BLaER1 treated with 17β-estradiol and CSF1 and Interleukin-3, amounts not matched to agents 10 nM and 100 nM (cell line): ENCODE measurements at regions not wholly inside any gene's neighbourhood (a gene's known extent, or its start where the extent isn't known, plus 50 kb on each side); places are given as distances from the start of the nearest gene placed in this dataset.
A peak's percentile ranks its signal among the peaks of the same experiment; 100 is the strongest.

Experiments
- H3K27ac ChIP-seq, 11 experiments: shearing (Covaris generic); formaldehyde crosslinking; 2 replicates each; pipeline ENCODE4 v1.8.1; 2022
- H3K27me3 ChIP-seq, 11 experiments: shearing (Covaris generic); formaldehyde crosslinking; 2 replicates each; pipeline ENCODE4 v1.8.1; 2022
- H3K36me3 ChIP-seq, 11 experiments: shearing (Covaris generic); formaldehyde crosslinking; 2 replicates each; pipeline ENCODE4 v1.8.1; 2022
- H3K4me1 ChIP-seq, 10 experiments: shearing (Covaris generic); formaldehyde crosslinking; 2 replicates each; pipeline ENCODE4 v1.8.1; 2022
- H3K4me2 ChIP-seq, 11 experiments: shearing (Covaris generic); formaldehyde crosslinking; 2 replicates each; pipeline ENCODE4 v1.8.1; 2022
- H3K4me3 ChIP-seq, 10 experiments: shearing (Covaris generic); formaldehyde crosslinking; 2 replicates each; pipeline ENCODE4 v1.8.1; 2022
- H3K9ac ChIP-seq, 11 experiments: shearing (Covaris generic); formaldehyde crosslinking; 2 replicates each; pipeline ENCODE4 v1.8.1; 2022
- H3K9me3 ChIP-seq, 11 experiments: shearing (Covaris generic); formaldehyde crosslinking; replicated peaks in 1 of 11; 2 replicates each; pipeline ENCODE4 v1.8.1; 2022
- H4K20me1 ChIP-seq, 11 experiments: shearing (Covaris generic); formaldehyde crosslinking; 2 replicates each; pipeline ENCODE4 v1.8.1; 2022
- Cebpa-rat ChIP-seq, 11 experiments: shearing (Covaris generic); IDR thresholded peaks; 2 replicates each; pipeline ENCODE4 v1.8.1; 2022

DNA sequence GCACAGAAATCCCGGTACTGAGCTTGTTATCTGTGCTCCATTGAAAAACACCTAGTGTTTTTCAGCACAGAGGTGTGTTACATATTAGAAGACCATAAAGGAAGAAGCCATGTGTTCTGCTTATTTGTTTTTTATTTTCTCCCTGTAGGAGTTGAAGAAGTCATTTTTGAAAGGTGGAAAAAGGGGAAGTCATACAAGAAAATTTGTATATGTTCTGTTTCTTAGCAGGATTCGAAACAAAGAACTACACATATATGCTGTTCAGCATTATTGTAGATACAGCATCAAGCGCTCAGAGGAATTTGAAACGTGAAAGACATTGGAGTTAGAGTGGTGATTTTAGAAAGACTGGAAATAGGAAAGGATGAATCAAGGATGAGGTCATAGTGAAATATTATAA is 345.3 kb upstream of the ADGRL2 start:
- Histone ChIP-seq H3K36me3 (no peaks in the 10 kb centered on the region), H3K4me1 (peaks cover 0 to 27% (median 0%) of the 10 kb centered on the region in 10 experiments; a peak in 4 of 20 replicates), H3K9ac (no peak overlapping the region), H3K4me3 (no peak overlapping the region), H4K20me1 (no peaks in the 10 kb centered on the region), H3K4me2 (peak overlapping the region in 2 of 11 experiments; percentile 59 to 62; a peak in 4 of 22 replicates), H3K27ac (peak overlapping the region in 2 of 11 experiments; percentile 38 to 52; a peak in 3 of 22 replicates), H3K27me3 (no peaks in the 10 kb centered on the region), H3K9me3 (no peaks in the 10 kb centered on the region)
- no peak for TF ChIP-seq Cebpa-rat (IDR thresholded peaks at IDR 0.05)

GRCh38 chr1:81453971-81454370 is 346.8 kb upstream of the ADGRL2 start:
- TF ChIP-seq Cebpa-rat (IDR thresholded peaks at IDR 0.05), result no peak
- no peaks in the 10 kb centered on the region for H3K9me3 ChIP-seq
- no peak overlapping the region for H3K4me2 ChIP-seq
- H3K27me3 ChIP-seq, result no peaks in the 10 kb centered on the region
- H3K9ac ChIP-seq, result no peak overlapping the region
- no peaks in the 10 kb centered on the region for H3K36me3 ChIP-seq
- H4K20me1 ChIP-seq, result no peaks in the 10 kb centered on the region
- H3K4me3 ChIP-seq, result no peak overlapping the region
- peaks cover 0 to 27% (median 0%) of the 10 kb centered on the region in 10 experiments; a peak in 4 of 20 replicates for H3K4me1 ChIP-seq
- H3K27ac ChIP-seq, result no peak overlapping the region

DNA sequence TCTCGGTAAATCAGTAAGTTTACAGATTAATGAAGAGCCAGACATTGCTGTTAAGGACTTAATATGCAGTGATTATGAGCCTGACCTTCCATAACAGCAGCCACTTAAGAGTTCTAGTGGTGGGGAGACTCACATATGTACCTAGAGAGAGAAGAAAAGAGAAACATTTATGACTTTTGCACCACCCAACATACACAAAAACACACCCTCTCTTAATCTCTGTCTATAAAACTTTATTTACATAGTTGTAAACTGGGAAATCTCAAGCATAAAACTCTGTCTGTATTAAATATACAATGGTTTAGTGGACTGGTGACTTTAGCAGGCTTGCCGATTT is 347.4 kb upstream of the ADGRL2 start:
- H3K4me1 ChIP-seq, result peaks cover 0 to 27% (median 0%) of the 10 kb centered on the region in 10 experiments; a peak in 4 of 20 replicates
- no peak overlapping the region for H3K4me2 ChIP-seq
- H3K36me3 ChIP-seq, result no peaks in the 10 kb centered on the region
- H3K9ac ChIP-seq, result no peak overlapping the region
- no peaks in the 10 kb centered on the region for H3K9me3 ChIP-seq
- H3K27me3 ChIP-seq, result no peaks in the 10 kb centered on the region
- no peak for TF ChIP-seq Cebpa-rat (IDR thresholded peaks at IDR 0.05)
- no peaks in the 10 kb centered on the region for H4K20me1 ChIP-seq
- no peak overlapping the region for H3K27ac ChIP-seq
- no peak overlapping the region for H3K4me3 ChIP-seq

DNA sequence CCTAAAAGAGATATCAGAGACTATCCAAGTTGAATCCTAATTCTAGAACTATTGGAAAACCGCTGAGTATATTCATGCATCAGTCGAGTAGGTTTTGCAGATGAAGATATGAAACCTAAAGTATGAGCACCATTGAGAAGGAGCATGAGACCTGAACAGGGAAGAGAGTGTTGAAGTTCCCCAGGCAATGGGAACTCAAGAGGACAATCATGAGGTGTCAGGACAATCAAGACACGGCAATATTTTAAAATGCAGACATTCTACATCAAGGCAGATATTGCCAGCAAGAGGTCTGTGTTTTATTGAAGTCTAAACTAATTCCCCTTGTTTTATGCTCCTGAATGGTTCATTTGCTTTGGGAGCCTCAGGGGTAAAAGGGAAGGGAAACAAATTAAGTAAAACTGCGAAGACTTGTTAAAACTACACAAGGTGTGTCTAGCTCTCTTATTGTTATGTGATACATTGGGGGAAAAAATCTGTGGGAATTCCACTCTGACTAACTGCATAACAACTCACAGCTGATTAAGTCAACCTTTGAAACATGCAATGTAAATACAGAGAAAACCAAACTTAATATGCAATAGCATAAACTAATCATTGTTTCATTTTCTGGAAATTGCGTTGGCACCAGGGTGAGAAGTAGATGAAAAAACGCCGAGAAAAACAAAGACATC is 347.9 kb upstream of the ADGRL2 start:
- Histone ChIP-seq H3K4me3 (no peak overlapping the region), H3K9me3 (no peaks in the 10 kb centered on the region), H3K9ac (no peak overlapping the region), H3K4me1 (peaks cover 0 to 27% (median 0%) of the 10 kb centered on the region in 10 experiments; a peak in 4 of 20 replicates), H3K4me2 (no peak overlapping the region), H3K27ac (no peak overlapping the region), H3K36me3 (no peaks in the 10 kb centered on the region), H4K20me1 (no peaks in the 10 kb centered on the region), H3K27me3 (no peaks in the 10 kb centered on the region)
- no peak for TF ChIP-seq Cebpa-rat (IDR thresholded peaks at IDR 0.05)

- no peak overlapping the region for H3K4me2 ChIP-seq
- no peak overlapping the region for H3K4me3 ChIP-seq
- H3K9me3 ChIP-seq, result no peaks in the 10 kb centered on the region
- no peaks in the 10 kb centered on the region for H3K36me3 ChIP-seq
- no peak overlapping the region for H3K9ac ChIP-seq
- H3K27me3 ChIP-seq, result no peaks in the 10 kb centered on the region
- no peak for TF ChIP-seq Cebpa-rat (IDR thresholded peaks at IDR 0.05)
- H3K4me1 ChIP-seq, result peaks cover 0 to 19% (median 0%) of the 10 kb centered on the region in 10 experiments; a peak in 3 of 20 replicates
- H4K20me1 ChIP-seq, result no peaks in the 10 kb centered on the region
- no peak overlapping the region for H3K27ac ChIP-seq
These were observed 350.9 kb upstream of the ADGRL2 start for GRCh38 chr1:81449786-81450185.

DNA sequence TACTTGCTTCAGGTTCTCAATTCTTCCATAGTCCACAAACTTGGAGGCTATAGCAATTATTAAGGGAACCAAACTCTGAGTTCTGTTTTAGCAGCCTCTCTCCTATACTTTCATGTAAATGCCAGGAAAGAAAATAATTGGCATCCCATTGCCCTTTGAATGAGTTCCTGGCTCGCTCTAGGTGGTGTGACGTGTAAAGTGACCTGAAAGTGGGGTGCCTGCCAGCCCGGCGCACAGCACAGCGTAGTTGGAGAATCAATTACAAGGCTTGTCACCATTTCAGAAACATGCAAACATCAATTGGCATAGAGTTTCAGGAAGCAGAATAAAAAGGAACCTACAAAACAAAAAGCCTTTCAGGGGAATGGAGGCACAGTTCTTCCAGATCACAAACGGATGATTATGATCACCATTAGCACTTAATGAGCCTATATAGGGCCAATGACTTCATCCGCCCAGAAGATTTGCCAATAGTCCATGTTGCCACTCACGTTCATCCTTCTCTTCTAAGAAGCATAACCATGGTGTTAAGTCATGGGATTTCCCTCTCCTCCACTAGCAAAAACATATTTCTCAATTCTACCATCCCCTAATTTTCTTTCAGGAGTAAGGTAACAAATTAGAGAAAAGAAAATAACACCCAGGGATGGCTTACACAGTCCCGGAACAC is 354.6 kb upstream of the ADGRL2 start:
- Histone ChIP-seq H3K4me3 (no peak overlapping the region), H3K4me1 (peaks cover 0 to 13% (median 0%) of the 10 kb centered on the region in 10 experiments; a peak in 3 of 20 replicates), H4K20me1 (no peaks in the 10 kb centered on the region), H3K36me3 (no peaks in the 10 kb centered on the region), H3K27ac (no peak overlapping the region), H3K9me3 (no peaks in the 10 kb centered on the region), H3K4me2 (0 out of 22 replicates have a peak overlapping the region, but pooled peaks of 1 of the 11 experiments have one; percentile 22), H3K27me3 (no peaks in the 10 kb centered on the region), H3K9ac (no peak overlapping the region)
- no peak for TF ChIP-seq Cebpa-rat (IDR thresholded peaks at IDR 0.05)

- no peak overlapping the region for H3K4me3 ChIP-seq
- no peaks in the 10 kb centered on the region for H3K27me3 ChIP-seq
- TF ChIP-seq Cebpa-rat (IDR thresholded peaks at IDR 0.05), result no peak
- H3K36me3 ChIP-seq, result no peaks in the 10 kb centered on the region
- no peak overlapping the region for H3K27ac ChIP-seq
- peaks cover 6 to 18% (median 12%) of the 10 kb centered on the region in 11 experiments; a peak in 20 of 22 replicates for H3K9me3 ChIP-seq
- H3K9ac ChIP-seq, result no peak overlapping the region
- H4K20me1 ChIP-seq, result no peaks in the 10 kb centered on the region
- peaks cover 0 to 30% (median 0%) of the 10 kb centered on the region in 10 experiments; a peak in 4 of 20 replicates for H3K4me1 ChIP-seq
- H3K4me2 ChIP-seq, result no peak overlapping the region
These were observed 357.4 kb upstream of the ADGRL2 start for GRCh38 chr1:81443288-81443687.

DNA sequence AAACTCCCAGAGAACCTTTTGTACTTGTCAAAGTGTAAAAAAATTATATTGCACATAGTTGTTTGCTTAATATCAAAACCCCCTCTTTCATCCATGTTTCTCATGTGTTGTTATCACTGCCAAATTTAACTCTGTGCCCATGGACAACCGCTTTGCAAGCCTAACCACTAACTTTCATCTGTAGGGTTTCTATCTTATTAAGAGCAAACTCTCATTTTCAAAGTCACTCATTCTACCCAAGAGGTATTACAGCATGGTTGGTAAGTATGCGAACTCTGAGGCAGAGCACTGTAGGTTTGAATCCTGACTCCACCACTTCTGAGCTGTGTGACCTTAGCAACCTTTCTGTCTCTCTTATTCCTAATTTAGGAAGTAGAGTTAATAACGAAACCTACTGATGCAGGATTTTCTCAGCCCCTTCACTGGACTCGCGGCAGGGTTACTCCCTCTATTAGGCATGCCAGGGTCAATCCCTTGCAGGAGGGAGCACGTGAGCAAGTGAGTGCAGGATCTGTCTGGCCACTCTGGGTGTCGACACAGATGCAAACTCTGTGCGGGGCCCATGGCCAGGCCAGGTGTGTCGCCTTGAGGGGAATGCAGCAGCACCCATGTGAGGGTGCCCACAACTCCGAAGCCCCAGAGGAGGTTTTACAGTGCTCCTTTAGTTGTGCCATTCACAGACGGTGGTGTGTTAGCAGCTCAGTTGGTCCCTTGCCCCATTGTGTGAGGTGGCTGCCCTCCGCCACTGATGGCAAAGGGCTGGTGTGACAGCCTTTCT is 361.5 kb upstream of the ADGRL2 start:
- Histone ChIP-seq H3K27ac (no peak overlapping the region), H3K4me1 (peaks cover 9 to 57% (median 12%) of the 10 kb centered on the region in 10 experiments; a peak in 19 of 20 replicates), H3K4me3 (no peak overlapping the region), H3K9ac (no peak overlapping the region), H4K20me1 (no peaks in the 10 kb centered on the region), H3K27me3 (no peaks in the 10 kb centered on the region), H3K36me3 (no peaks in the 10 kb centered on the region), H3K4me2 (peak overlapping the region in 2 of 11 experiments; percentile 43 to 51; a peak in 4 of 22 replicates), H3K9me3 (peaks cover 6 to 18% (median 12%) of the 10 kb centered on the region in 11 experiments; a peak in 20 of 22 replicates)
- no peak for TF ChIP-seq Cebpa-rat (IDR thresholded peaks at IDR 0.05)

DNA sequence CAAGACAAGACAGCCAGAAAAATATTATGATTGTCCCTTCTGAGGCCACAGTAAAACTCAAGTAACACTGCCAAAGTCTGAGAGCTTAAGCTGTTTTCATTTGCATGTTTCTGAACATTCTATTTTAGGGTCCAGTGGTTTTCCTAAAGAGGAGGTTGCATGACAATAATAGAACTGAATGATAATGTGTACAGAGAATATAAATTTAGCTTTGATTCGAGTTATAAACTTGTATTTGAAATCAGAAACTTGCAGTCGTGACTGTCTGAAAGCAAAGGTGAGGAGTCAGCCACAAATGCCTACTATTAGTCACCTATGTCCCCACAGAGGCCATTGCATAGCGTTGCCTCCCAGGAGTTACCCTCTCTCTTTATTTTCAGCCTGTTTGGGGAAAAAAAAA is 363.1 kb upstream of the ADGRL2 start:
- H3K27ac ChIP-seq, result peak overlapping the region in 2 of 11 experiments; percentile 34 to 82; a peak in 4 of 22 replicates
- peaks cover 6 to 18% (median 12%) of the 10 kb centered on the region in 11 experiments; a peak in 20 of 22 replicates for H3K9me3 ChIP-seq
- H3K36me3 ChIP-seq, result no peaks in the 10 kb centered on the region
- H3K27me3 ChIP-seq, result no peaks in the 10 kb centered on the region
- H3K4me3 ChIP-seq, result no peak overlapping the region
- H3K4me1 ChIP-seq, result peaks cover 9 to 67% (median 12%) of the 10 kb centered on the region in 10 experiments; a peak in 19 of 20 replicates
- H3K9ac ChIP-seq, result no peak overlapping the region
- H4K20me1 ChIP-seq, result no peaks in the 10 kb centered on the region
- H3K4me2 ChIP-seq, result peak overlapping the region; percentile 8 to 84 (median 54); a peak in 20 of 22 replicates
- TF ChIP-seq Cebpa-rat (IDR thresholded peaks at IDR 0.05), result no peak
